Astrocyte of the cerebellum (primary cell): ENCODE measurements at regions not wholly inside any gene's neighbourhood (a gene's known extent, or its start where the extent isn't known, plus 50 kb on each side); places are given as distances from the start of the nearest gene placed in this dataset.

ENCODE experiments used
- DNase-seq: peaks from one replicate; pipeline ENCODE4 v3.0.0-alpha.2; 2011; ENCODE audit warnings: low read depth
- H3K4me3 ChIP-seq: 2 replicates; pipeline ENCODE4 v1.5.1; 2011; ENCODE audit warnings: mild to moderate bottlenecking, low read depth, low read length, moderate library complexity
- in situ Hi-C: cut with HindIII; loops from 2 replicates; pipeline ENCODE4 v1.10.0; 2017; ENCODE audit warnings: low sequenced_read_pairs
- TF ChIP-seq, protein P1 (sequence below): IDR thresholded peaks from 2 replicates; pipeline ENCODE4 v1.5.1; 2012; ENCODE audit warnings: low read length, low read depth, moderate library complexity, mild to moderate bottlenecking; ENCODE audit errors: missing control alignments

DNA sequence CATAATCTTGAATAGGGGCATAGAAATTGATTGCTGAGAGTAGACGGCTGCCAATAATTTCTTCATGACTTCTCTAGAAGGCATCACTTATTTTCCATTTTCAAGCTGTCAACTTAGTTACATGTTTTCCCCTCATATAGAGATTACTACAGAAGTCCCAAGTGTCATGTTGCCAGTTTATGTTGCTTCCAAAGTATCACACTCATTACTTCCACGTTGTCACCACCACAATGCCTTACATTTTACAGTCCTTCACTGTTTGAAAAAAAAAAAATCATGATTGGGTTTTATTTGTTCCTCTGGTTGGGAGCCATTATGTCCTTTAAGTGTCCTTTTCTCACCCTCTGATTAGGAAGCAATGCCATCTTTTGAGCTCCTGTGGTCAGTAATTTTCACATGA is 2144.6 kb upstream of the ACO1 start:
- H3K4me3 ChIP-seq: no peak overlapping the region
- TF ChIP-seq, protein P1, sequence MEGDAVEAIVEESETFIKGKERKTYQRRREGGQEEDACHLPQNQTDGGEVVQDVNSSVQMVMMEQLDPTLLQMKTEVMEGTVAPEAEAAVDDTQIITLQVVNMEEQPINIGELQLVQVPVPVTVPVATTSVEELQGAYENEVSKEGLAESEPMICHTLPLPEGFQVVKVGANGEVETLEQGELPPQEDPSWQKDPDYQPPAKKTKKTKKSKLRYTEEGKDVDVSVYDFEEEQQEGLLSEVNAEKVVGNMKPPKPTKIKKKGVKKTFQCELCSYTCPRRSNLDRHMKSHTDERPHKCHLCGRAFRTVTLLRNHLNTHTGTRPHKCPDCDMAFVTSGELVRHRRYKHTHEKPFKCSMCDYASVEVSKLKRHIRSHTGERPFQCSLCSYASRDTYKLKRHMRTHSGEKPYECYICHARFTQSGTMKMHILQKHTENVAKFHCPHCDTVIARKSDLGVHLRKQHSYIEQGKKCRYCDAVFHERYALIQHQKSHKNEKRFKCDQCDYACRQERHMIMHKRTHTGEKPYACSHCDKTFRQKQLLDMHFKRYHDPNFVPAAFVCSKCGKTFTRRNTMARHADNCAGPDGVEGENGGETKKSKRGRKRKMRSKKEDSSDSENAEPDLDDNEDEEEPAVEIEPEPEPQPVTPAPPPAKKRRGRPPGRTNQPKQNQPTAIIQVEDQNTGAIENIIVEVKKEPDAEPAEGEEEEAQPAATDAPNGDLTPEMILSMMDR: no peak
- DNase-seq: no peak
- in situ Hi-C loops: no loop called here

DNA sequence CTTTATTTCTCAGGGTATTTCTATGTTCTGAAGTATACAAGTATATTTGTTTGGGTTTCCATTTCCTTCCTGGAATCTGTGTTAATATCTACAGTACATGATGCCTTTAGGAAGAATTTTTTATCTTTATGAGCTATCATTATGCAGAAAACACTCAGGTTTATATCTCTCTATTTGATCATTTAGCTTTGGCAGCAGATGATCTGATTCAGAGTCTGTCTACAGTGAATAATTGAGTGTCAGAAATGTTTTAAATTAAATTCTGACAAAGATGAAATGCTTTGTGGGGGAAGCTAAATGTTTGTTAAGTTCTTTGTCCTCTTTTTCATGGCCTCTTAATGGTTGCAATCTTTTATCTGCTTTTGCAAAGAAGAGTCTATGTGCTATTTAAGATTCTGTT is 2141.0 kb upstream of the ACO1 start:
- TF ChIP-seq, protein P1: no peak
- H3K4me3 ChIP-seq: no peak overlapping the region
- in situ Hi-C loops: no loop called here
- no peak for DNase-seq

DNA sequence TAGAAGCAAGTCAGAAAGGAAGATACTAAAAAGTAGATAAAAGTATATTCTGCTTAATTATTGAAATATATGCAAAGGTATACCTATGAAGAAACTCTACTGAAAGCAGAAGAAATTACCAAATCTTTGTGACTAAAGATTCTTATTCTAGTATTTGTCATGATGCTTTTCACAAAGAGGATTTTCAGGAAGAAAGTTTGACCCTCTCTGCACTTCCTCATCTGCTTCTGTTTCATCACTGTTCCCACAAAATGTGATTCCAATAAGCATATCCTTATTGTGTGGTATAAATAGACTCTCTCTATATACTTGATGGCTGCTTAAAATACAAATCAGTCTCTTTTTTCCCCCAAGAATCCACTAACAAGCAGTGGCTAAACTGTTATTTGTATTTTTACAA is 2139.6 kb upstream of the ACO1 start:
- in situ Hi-C loops: no loop called here
- DNase-seq: no peak
- H3K4me3 ChIP-seq: no peak overlapping the region
- TF ChIP-seq, protein P1: no peak

DNA sequence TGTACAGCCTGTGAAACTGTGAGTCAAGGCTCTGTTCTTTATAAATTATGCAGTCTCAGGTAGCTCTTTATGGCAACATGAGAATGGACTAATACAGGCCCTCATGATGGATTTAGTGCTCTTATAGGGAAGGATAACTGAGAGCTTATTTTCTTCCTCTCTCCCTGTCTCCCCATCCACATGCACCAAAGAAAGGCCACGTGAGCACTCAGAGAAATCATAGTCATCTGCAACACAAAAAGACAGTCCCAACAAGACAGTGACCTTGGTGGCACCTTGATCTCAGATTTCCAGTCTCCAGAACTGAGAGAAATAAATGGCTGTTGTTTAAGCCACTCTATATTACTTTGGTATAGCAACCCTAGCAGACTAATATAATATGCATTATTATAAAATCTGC is 2133.6 kb upstream of the ACO1 start:
- TF ChIP-seq, protein P1: no peak
- no peak overlapping the region for H3K4me3 ChIP-seq
- no peak for DNase-seq
- in situ Hi-C loops: no loop called here

DNA sequence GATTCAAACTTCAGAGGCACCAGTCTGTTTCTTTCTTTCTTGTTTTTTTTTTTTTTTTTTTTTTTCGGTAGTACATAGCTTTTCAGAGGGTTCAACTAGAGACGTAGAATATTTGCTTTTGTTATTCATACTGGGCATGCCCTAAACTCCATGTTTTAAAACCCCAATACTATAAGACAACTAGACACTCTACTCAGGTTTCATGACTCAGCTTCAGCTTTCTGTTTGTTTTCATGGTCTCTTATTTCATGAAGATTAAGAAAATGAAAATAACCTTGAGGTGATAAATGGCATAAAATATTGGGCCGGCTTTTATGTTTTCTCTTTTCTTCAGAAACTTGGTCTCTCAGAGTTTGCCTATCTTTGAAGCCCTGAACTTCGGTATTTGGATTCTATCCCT is 2126.3 kb upstream of the ACO1 start:
- H3K4me3 ChIP-seq: no peak overlapping the region
- TF ChIP-seq, protein P1: no peak
- no peak for DNase-seq
- in situ Hi-C loops: no loop called here

DNA sequence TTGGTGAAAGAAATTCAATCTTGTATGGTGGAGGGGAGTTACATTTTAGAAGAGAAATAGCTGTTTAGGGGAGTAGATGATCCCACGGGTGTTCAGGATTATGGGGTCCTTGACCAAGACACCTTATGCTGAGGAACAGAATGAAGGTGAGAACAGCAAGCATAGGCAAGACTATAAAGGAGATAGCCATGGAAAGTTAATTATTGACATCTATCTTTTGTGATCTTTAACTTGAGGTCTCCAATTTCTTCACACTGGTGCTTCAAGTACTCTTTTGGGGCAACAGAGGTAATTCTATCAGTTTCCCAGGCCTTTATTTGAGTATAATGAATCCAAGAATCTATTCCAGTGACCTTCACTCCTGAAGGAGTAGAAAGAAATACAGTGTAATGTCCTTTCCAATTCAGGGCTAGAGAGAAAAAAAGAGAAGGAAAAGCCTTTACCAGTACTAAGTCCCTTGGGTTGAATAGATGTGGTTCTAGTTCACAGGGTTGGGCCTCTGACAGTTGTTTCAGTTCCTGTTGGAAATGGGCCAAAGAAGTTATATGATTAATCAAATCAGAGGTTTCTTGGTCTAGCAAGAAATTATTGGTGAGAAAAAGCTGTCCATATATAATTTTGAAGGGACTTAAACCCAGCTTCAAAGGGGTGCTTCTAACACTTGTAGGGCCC is 2104.1 kb upstream of the ACO1 start:
- in situ Hi-C loops: no loop called here
- TF ChIP-seq, protein P1: no peak
- no peak overlapping the region for H3K4me3 ChIP-seq
- DNase-seq: no peak
